NB4 (cell line): ENCODE measurements at regions not wholly inside any gene's neighbourhood (a gene's known extent, or its start where the extent isn't known, plus 50 kb on each side); places are given as distances from the start of the nearest gene placed in this dataset.

Experiments used
- DNase-seq: peaks from one replicate; pipeline ENCODE4 v3.0.0; 2010; ENCODE audit warnings: low read depth
- H3K4me3 ChIP-seq: one replicate; pipeline ENCODE4 v1.5.1; 2011; ENCODE audit warnings: mild to moderate bottlenecking, low read depth, low read length, moderate library complexity
- MYC ChIP-seq: IDR thresholded peaks from 2 replicates; pipeline ENCODE4 v1.6.1; 2011; ENCODE audit warnings: low read depth, low read length
- POLR2A ChIP-seq: IDR thresholded peaks from 2 replicates; pipeline ENCODE4 v1.6.1; 2011; ENCODE audit warnings: mild to moderate bottlenecking; ENCODE audit not compliant: insufficient read length; ENCODE audit errors: extremely low read depth
- TF ChIP-seq, protein P1 (sequence below): IDR thresholded peaks from one replicate; pipeline ENCODE4 v1.5.1; 2012; ENCODE audit warnings: low read depth, low read length
- TF ChIP-seq, protein P2 (sequence below): IDR thresholded peaks from 2 replicates; pipeline ENCODE4 v1.6.1; 2011; ENCODE audit warnings: low read depth, low read length

DNA sequence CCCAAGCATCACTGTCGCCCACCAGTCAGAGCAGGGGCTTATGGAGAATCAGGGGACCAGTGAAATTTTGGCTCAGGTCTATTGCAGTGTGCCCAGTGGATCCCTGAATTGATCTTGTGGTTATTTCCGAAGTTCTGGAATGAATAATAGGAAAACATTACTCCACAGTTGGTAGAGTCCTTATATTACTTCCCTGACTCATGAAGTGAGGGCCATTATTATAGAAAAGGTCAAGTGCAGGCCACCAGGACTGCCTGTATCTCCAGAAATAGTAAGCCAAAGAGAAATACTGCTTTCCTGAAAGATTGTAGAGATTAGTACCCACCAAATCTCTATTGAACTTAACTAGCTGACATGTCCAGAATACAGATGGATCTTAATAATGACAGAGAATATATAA lies 335.0 kb downstream of the NPR3 start:
- TF ChIP-seq, protein P1, sequence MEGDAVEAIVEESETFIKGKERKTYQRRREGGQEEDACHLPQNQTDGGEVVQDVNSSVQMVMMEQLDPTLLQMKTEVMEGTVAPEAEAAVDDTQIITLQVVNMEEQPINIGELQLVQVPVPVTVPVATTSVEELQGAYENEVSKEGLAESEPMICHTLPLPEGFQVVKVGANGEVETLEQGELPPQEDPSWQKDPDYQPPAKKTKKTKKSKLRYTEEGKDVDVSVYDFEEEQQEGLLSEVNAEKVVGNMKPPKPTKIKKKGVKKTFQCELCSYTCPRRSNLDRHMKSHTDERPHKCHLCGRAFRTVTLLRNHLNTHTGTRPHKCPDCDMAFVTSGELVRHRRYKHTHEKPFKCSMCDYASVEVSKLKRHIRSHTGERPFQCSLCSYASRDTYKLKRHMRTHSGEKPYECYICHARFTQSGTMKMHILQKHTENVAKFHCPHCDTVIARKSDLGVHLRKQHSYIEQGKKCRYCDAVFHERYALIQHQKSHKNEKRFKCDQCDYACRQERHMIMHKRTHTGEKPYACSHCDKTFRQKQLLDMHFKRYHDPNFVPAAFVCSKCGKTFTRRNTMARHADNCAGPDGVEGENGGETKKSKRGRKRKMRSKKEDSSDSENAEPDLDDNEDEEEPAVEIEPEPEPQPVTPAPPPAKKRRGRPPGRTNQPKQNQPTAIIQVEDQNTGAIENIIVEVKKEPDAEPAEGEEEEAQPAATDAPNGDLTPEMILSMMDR, result no peak
- no peak for TF ChIP-seq POLR2A
- TF ChIP-seq MYC, result no peak
- TF ChIP-seq, protein P2, sequence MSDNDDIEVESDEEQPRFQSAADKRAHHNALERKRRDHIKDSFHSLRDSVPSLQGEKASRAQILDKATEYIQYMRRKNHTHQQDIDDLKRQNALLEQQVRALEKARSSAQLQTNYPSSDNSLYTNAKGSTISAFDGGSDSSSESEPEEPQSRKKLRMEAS, result no peak
- H3K4me3 ChIP-seq, result no peak overlapping the region
- DNase-seq, result no peak

DNA sequence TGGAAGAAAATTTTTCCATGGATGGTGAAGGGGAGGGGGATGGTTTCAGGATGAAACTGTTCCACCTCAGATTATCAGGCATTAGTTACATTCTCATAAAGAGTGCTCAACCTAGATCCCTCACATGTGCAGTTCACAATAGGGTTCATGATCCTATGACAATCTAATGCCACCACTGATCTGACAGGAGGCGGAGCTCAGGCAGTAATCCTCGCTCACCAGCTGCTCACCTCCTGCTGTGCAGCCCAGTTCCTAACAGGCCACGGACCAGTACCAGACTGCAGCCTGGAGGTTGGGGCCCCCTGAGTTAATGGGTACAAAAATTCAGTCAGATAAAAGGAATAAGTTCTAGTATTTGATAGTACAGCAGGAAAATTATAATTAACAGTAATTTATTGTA lies 337.2 kb downstream of the NPR3 start:
- TF ChIP-seq, protein P2, result no peak
- TF ChIP-seq MYC (no peak), POLR2A (no peak)
- TF ChIP-seq, protein P1, result no peak
- H3K4me3 ChIP-seq, result no peak overlapping the region
- no peak for DNase-seq

DNA sequence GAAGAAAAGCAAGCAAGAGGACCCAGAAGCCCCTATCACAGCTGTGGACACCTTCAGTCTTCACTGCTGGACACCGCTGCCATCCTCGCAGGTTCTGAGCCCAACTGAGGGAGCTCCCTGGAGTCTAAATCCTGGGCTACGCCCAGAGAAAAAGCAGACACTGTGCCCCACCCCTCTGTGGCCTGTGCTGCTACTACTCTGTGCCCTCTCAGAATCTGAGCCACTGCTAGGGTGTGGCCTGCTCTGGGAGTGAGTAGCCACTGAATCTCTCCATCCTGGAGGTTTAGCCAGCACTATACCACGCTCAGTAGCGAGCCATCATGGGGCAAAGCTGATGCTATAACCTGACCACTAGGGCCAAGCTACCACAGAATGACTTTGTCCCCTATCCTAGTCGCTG lies 338.2 kb downstream of the NPR3 start:
- DNase-seq, result no peak
- TF ChIP-seq POLR2A (no peak), MYC (no peak)
- TF ChIP-seq, protein P2, result no peak
- TF ChIP-seq, protein P1, result no peak
- H3K4me3 ChIP-seq, result no peak overlapping the region

DNA sequence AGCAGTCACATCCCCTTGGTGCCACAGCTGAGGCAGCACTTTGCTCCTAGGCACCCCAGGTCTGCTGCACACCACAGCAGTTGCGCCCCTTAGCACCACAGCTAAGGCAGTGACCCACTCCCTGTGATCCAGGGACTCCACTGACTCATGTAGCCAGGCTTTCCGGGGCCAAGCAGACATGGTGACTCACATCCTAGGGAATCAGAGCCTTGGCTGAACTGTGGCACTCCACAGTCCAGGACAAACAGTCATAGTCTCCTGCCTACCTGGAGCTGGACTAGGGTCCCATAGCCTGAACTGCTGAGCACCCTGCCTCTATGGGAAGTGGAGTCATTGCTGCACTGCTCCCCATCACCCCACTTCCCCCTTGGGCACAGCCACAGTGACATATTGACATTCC lies 338.7 kb downstream of the NPR3 start:
- DNase-seq, result no peak
- no peak overlapping the region for H3K4me3 ChIP-seq
- TF ChIP-seq POLR2A, result no peak
- TF ChIP-seq, protein P1, result no peak
- TF ChIP-seq MYC, result no peak

DNA sequence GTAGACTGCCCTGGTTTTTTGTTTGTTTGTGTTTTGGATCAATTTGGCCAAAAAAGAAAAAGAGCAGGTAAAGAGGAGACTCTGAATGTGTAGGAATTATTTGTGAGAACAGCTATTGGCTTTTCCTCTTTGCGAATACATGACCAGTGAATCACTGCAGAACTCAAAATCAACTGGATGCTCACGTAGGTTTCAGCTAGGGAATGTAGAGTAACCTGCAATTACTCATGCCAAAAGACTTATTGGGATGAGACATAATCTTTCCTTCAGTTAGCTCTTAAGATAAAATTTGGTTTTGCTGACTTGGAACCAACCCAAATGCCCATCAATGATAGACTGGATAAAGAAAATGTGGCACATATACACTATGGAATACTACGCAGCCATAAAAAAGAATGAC lies 348.0 kb downstream of the NPR3 start:
- TF ChIP-seq, protein P1, result no peak
- TF ChIP-seq, protein P2, result no peak
- no peak for TF ChIP-seq POLR2A
- TF ChIP-seq MYC, result no peak
- DNase-seq, result no peak
- H3K4me3 ChIP-seq, result no peak overlapping the region

DNA sequence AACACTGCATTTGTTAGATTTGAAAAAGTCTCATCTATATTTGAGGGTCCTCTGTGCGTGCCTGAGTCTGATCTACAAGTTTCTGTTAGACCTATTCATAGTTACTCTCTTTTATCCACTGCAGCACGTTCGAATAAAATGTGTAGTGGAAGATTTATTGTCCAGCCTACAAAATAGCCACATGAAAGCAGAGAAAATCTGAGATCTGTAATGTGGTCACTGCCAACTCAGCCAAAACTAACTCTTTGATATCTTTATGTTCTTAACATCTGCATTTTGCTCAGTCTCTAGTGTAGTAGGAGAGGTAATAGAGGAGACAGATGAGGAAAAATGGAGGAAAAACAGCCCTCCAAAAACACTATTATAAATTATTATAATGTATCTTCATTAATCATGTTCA lies 354.0 kb downstream of the NPR3 start:
- H3K4me3 ChIP-seq, result no peak overlapping the region
- TF ChIP-seq POLR2A (no peak), MYC (no peak)
- TF ChIP-seq, protein P2, result no peak
- TF ChIP-seq, protein P1, result no peak
- no peak for DNase-seq
